ENCODE measurements at regions not wholly inside any gene's neighbourhood (a gene's known extent, or its start where the extent isn't known, plus 50 kb on each side); places are given as distances from the start of the nearest gene placed in this dataset.

DNA sequence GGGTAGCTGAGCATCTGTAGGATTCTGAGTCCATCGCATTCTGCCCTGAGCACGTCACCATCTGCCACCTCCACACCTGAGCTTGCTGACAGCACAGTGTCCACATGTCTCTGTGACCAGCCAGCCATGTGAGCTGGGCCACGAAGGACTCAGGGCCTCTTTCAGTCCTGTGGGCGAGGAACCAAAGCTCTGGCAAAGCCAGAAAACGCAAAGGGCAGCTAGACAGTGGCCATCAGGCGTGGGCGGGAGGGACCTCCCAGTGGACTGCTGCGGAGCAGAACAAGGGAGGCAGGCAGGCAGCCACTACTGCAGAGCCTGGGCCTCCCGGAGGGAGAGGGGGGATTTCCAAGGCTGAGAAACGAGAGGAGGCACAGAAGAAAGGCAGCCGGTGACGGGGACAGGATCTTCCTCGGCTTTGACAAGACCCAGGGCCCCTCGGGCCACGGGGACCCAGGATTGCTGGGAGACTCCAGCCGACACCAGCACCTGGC is 274.6 kb upstream of the SALL3 start:
- TF ChIP-seq, protein P1, sequence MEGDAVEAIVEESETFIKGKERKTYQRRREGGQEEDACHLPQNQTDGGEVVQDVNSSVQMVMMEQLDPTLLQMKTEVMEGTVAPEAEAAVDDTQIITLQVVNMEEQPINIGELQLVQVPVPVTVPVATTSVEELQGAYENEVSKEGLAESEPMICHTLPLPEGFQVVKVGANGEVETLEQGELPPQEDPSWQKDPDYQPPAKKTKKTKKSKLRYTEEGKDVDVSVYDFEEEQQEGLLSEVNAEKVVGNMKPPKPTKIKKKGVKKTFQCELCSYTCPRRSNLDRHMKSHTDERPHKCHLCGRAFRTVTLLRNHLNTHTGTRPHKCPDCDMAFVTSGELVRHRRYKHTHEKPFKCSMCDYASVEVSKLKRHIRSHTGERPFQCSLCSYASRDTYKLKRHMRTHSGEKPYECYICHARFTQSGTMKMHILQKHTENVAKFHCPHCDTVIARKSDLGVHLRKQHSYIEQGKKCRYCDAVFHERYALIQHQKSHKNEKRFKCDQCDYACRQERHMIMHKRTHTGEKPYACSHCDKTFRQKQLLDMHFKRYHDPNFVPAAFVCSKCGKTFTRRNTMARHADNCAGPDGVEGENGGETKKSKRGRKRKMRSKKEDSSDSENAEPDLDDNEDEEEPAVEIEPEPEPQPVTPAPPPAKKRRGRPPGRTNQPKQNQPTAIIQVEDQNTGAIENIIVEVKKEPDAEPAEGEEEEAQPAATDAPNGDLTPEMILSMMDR (IDR thresholded peaks at IDR 0.05; ENCODE audit: low read depth, low read length, missing control alignments) = no peak
- DNase-seq (ENCODE audit: low read depth) = no peak
- no peak overlapping the region for H3K4me3 ChIP-seq (ENCODE audit: low read depth, low read length)
- in situ Hi-C loops (cut with HindIII; ENCODE audit: low sequenced_read_pairs) = no loop called here

GRCh38 chr18:78709261-78709809 is 270.3 kb upstream of the SALL3 start:
- DNase-seq (ENCODE audit: low read depth) = no peak
- in situ Hi-C loops (cut with HindIII; ENCODE audit: low sequenced_read_pairs) = no loop called here
- TF ChIP-seq, protein P1 (IDR thresholded peaks at IDR 0.05; ENCODE audit: low read depth, low read length, missing control alignments) = no peak
- no peak overlapping the region for H3K4me3 ChIP-seq (ENCODE audit: low read depth, low read length)

- no peak for DNase-seq (ENCODE audit: low read depth)
- TF ChIP-seq, protein P1 (IDR thresholded peaks at IDR 0.05; ENCODE audit: low read depth, low read length, missing control alignments) = no peak
- in situ Hi-C loops (cut with HindIII; ENCODE audit: low sequenced_read_pairs) = no loop called here
- H3K4me3 ChIP-seq (ENCODE audit: low read depth, low read length) = no peak overlapping the region
Measured at GRCh38 chr18:78711316-78711715, 268.3 kb upstream of the SALL3 start.

DNA sequence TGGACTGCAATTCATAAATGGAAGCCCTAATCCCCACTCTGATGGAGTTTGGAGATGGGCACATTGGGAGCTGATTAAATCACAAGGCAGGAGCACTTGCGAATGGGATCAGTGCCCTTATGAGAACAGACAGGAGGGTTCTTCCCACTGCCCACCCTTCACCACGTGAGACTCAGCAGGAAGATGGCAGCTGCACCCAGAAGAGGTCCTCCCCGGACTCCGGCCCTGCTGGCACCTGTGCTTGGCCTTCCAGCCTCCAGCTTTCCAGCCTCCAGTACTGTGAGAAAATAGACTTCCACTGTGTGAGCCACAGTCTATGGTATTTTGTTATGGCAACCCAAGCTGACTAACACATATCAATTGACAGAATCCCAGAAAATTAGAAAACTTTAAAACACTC is 267.6 kb upstream of the SALL3 start:
- no peak overlapping the region for H3K4me3 ChIP-seq (ENCODE audit: low read depth, low read length)
- no peak for DNase-seq (ENCODE audit: low read depth)
- TF ChIP-seq, protein P1 (IDR thresholded peaks at IDR 0.05; ENCODE audit: low read depth, low read length, missing control alignments) = no peak
- in situ Hi-C loops (cut with HindIII; ENCODE audit: low sequenced_read_pairs) = no loop called here

GRCh38 chr18:78713069-78713468 is 266.5 kb upstream of the SALL3 start:
- no peak for DNase-seq (ENCODE audit: low read depth)
- no peak overlapping the region for H3K4me3 ChIP-seq (ENCODE audit: low read depth, low read length)
- TF ChIP-seq, protein P1 (IDR thresholded peaks at IDR 0.05; ENCODE audit: low read depth, low read length, missing control alignments) = no peak
- in situ Hi-C loops (cut with HindIII; ENCODE audit: low sequenced_read_pairs) = no loop called here

DNA sequence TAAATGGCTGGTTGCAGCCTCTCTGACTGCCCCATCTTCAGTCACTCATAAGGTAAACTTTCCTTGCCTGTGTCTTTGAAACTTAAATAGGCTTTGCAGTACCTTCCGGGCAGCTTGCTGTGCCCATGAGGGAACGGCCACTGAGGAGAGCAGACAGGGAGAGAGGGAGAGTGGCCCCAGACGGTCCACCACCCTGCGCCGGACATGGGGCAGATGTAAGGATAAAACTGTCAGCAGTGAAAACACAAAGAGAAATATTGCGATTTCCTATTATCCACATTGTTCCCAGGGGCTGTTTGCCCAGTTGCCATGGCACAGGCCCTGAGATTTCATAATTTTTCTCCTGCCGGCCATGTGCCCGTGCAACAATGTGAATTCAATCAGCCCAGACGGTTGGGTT is 265.9 kb upstream of the SALL3 start:
- TF ChIP-seq, protein P1 (IDR thresholded peaks at IDR 0.05; ENCODE audit: low read depth, low read length, missing control alignments) = no peak
- no peak for DNase-seq (ENCODE audit: low read depth)
- H3K4me3 ChIP-seq (ENCODE audit: low read depth, low read length) = no peak overlapping the region
- in situ Hi-C loops (cut with HindIII; ENCODE audit: low sequenced_read_pairs) = no loop called here

All from astrocyte of the cerebellum (primary cell).